Keratinocyte (primary cell): ENCODE measurements at regions not wholly inside any gene's neighbourhood (a gene's known extent, or its start where the extent isn't known, plus 50 kb on each side); places are given as distances from the start of the nearest gene placed in this dataset.
"Not testable (repeated sequence)": the region's sequence is repeated elsewhere in the genome, so short reads cannot be mapped to it uniquely, and the experiment has no call there.

ENCODE experiments used
- DNase-seq: peaks from one replicate; pipeline ENCODE4 v3.0.0-alpha.2; 2011; ENCODE audit warnings: low read depth, missing footprints, low spot score
- FAIRE-seq: peaks from 2 replicates; lab custom pipeline; 2011; peaks lifted over from hg19 to GRCh38; lab: Jason Lieb, UNC
- H2AFZ ChIP-seq: 2 replicates; pipeline ENCODE4 v1.6.0; 2012; ENCODE audit warnings: low read length, control low read depth, inconsistent platforms; ENCODE audit not compliant: control insufficient read depth
- H3K27ac ChIP-seq: 2 replicates; pipeline ENCODE4 v1.5.1; 2011; ENCODE audit warnings: low read length; ENCODE audit not compliant: control insufficient read depth, insufficient read depth
- H3K27me3 ChIP-seq: 3 replicates; pipeline ENCODE4 v1.6.0; 2011; ENCODE audit warnings: low read length; ENCODE audit not compliant: control insufficient read depth, insufficient read depth; ENCODE audit errors: extremely low read depth
- H3K36me3 ChIP-seq, 2 experiments: 2 replicates in 1 of 2; 3 replicates in 1 of 2; pipeline ENCODE4 v1.5.1; 2011; ENCODE audit warnings: low read length in 2 of 2, mild to moderate bottlenecking in 1 of 2; ENCODE audit not compliant: control insufficient read depth in 2 of 2, insufficient read depth in 2 of 2; ENCODE audit errors: extremely low read depth in 1 of 2
- H3K4me1 ChIP-seq: 3 replicates; pipeline ENCODE4 v1.5.1; 2011; ENCODE audit warnings: low read length; ENCODE audit not compliant: control insufficient read depth, insufficient read depth; ENCODE audit errors: extremely low read depth
- H3K4me2 ChIP-seq: 3 replicates; pipeline ENCODE4 v1.6.0; 2011; ENCODE audit warnings: low read depth, low read length; ENCODE audit not compliant: control insufficient read depth, insufficient read depth; ENCODE audit errors: extremely low read depth
- H3K4me3 ChIP-seq, 3 experiments: fragments of 200-600 bp in 1 of 3; sonication (generic) in 1 of 3; 2 replicates in 2 of 3; 3 replicates in 1 of 3; pipeline ENCODE4 v1.5.1; 2011 to 2016; ENCODE audit warnings: low read length in 3 of 3, mild to moderate bottlenecking in 3 of 3, control low read depth in 2 of 3, inconsistent platforms in 1 of 3, low read depth in 1 of 3, mixed read lengths in 1 of 3, mixed run types in 1 of 3, moderate library complexity in 1 of 3; ENCODE audit not compliant: control insufficient read depth in 2 of 3, insufficient read depth in 2 of 3; ENCODE audit errors: extremely low read depth in 1 of 3
- H3K79me2 ChIP-seq: 2 replicates; pipeline ENCODE4 v1.6.0; 2012; ENCODE audit warnings: low read length; ENCODE audit not compliant: control insufficient read depth, insufficient read depth
- H3K9ac ChIP-seq: 3 replicates; pipeline ENCODE4 v1.6.0; 2011; ENCODE audit warnings: low read length; ENCODE audit not compliant: control insufficient read depth, insufficient read depth; ENCODE audit errors: extremely low read depth
- H3K9me1 ChIP-seq: 3 replicates; pipeline ENCODE4 v1.6.0; 2011; ENCODE audit warnings: low read length; ENCODE audit not compliant: control insufficient read depth, insufficient read depth; ENCODE audit errors: extremely low read depth
- H3K9me3 ChIP-seq: 2 replicates; pipeline ENCODE4 v1.5.1; 2012; ENCODE audit warnings: low read depth, low read length; ENCODE audit not compliant: control insufficient read depth
- H4K20me1 ChIP-seq: 3 replicates; pipeline ENCODE4 v1.6.0; 2011; ENCODE audit warnings: low read length; ENCODE audit not compliant: control insufficient read depth, insufficient read depth; ENCODE audit errors: extremely low read depth
- EZH2 ChIP-seq: IDR thresholded peaks from one replicate; pipeline ENCODE4 v1.6.1; 2012; ENCODE audit warnings: inconsistent platforms, mild to moderate bottlenecking, low read length, moderate library complexity
- dilution Hi-C: fragments of 300-500 bp; cut with MboI; formaldehyde crosslinking; loops from one replicate; pipeline ENCODE4 v1.7.0; 2020; ENCODE audit warnings: low sequenced_read_pairs; ENCODE audit not compliant: extremely low pct_ligation_motif_present
- TF ChIP-seq, protein P1 (sequence below), 3 experiments: IDR thresholded peaks in 1 of 3; conservative IDR thresholded peaks in 1 of 3; optimal IDR thresholded peaks in 1 of 3; 2 replicates in 2 of 3; 3 replicates in 1 of 3; pipeline versions ENCODE3 to v1.5.1; 2011; ENCODE audit warnings: low read length in 3 of 3, mild to moderate bottlenecking in 3 of 3, moderate library complexity in 2 of 3, control low read depth in 1 of 3, inconsistent platforms in 1 of 3; ENCODE audit not compliant: insufficient read depth in 2 of 3; ENCODE audit errors: extremely low read depth in 1 of 3

DNA sequence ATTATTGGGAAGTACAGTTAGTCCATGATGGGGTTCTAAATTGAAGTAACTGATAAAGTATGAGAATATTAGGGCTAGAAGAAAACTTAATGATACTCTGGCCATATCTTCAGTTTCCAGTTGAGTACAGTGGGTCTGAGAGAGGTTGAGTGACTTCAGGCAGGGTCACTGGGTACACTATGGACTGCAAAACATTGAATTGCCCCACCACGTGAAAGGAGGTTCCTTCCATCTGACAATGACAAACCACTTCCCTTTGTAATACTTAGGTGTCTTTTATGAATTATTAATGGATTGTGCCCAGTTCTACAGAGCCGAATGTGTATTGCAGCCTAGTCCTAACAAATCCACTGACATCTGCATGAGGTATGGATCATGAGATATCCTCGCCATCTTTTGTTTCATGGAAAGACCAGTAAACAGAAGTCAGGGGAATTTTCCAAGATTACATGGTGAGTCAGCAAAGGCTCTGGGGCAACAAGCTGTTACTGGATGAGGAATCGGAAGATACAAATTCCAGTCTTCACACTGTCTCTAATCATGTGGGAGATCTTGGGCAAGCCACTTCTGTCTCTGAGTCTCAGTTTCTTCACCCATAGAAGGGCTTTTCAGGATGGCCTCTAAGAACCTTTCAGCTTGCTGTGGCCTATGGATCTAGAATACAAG, 66.5 kb upstream of the BCL6 start:
- no peaks in the 10 kb centered on the region for H3K27me3 ChIP-seq
- H3K9ac ChIP-seq = peak overlapping the region; percentile 20
- H3K4me2 ChIP-seq = peak overlapping the region; percentile 39
- H2AFZ ChIP-seq = peak overlapping the region; percentile 60
- H3K9me3 ChIP-seq = no peaks in the 10 kb centered on the region
- no peak for TF ChIP-seq EZH2
- no peak overlapping the region for H3K4me3 ChIP-seq
- dilution Hi-C loops = no loop called here
- DNase-seq = no peak
- no peaks in the 10 kb centered on the region for H4K20me1 ChIP-seq
- H3K9me1 ChIP-seq = no peaks in the 10 kb centered on the region
- peaks cover 49% of the 10 kb centered on the region for H3K4me1 ChIP-seq
- no peaks in the 10 kb centered on the region for H3K79me2 ChIP-seq
- H3K27ac ChIP-seq = peak overlapping the region; percentile 80
- FAIRE-seq = peak; percentile 96
- H3K36me3 ChIP-seq = no peaks in the 10 kb centered on the region

DNA sequence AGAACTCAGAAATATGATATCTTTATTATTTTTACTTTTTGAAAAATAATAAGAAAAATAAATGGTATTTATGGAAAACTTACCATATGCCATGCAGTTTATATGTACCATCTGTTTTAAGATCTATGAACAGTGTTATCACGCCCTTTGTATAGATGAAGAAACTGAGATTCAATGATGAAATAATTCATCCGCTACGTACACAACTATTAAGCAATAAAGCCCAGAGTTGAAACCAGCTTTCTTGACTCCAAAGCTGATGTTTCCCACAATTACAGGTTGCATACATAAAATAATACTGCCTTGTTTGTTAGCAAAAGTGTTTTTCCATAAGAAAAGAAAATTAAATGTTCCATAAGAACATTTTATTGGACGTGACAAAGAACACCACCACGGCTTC, 67.2 kb upstream of the BCL6 start:
- TF ChIP-seq, protein P1, sequence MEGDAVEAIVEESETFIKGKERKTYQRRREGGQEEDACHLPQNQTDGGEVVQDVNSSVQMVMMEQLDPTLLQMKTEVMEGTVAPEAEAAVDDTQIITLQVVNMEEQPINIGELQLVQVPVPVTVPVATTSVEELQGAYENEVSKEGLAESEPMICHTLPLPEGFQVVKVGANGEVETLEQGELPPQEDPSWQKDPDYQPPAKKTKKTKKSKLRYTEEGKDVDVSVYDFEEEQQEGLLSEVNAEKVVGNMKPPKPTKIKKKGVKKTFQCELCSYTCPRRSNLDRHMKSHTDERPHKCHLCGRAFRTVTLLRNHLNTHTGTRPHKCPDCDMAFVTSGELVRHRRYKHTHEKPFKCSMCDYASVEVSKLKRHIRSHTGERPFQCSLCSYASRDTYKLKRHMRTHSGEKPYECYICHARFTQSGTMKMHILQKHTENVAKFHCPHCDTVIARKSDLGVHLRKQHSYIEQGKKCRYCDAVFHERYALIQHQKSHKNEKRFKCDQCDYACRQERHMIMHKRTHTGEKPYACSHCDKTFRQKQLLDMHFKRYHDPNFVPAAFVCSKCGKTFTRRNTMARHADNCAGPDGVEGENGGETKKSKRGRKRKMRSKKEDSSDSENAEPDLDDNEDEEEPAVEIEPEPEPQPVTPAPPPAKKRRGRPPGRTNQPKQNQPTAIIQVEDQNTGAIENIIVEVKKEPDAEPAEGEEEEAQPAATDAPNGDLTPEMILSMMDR (optimal IDR thresholded peaks at IDR 0.05 in 1 of 3, IDR thresholded peaks at IDR 0.05 in 1 of 3, conservative IDR thresholded peaks at IDR 0.05 in 1 of 3; ENCODE audit: extremely low read depth in 1 of 3, insufficient read depth in 2 of 3, low read length in 3 of 3) = no peak
- no peak for TF ChIP-seq EZH2
- no peaks in the 10 kb centered on the region for H3K9me3 ChIP-seq
- no peak overlapping the region for H3K27ac ChIP-seq
- no peaks in the 10 kb centered on the region for H3K9me1 ChIP-seq
- H3K27me3 ChIP-seq = no peaks in the 10 kb centered on the region
- H4K20me1 ChIP-seq = no peaks in the 10 kb centered on the region
- peaks cover 46% of the 10 kb centered on the region for H3K4me1 ChIP-seq
- no peak overlapping the region for H2AFZ ChIP-seq
- H3K4me2 ChIP-seq = no peak overlapping the region
- dilution Hi-C loops = no loop called here
- H3K36me3 ChIP-seq = no peaks in the 10 kb centered on the region
- H3K9ac ChIP-seq = no peak overlapping the region
- H3K4me3 ChIP-seq = no peak overlapping the region
- no peaks in the 10 kb centered on the region for H3K79me2 ChIP-seq
- FAIRE-seq (no peak), DNase-seq (no peak)

DNA sequence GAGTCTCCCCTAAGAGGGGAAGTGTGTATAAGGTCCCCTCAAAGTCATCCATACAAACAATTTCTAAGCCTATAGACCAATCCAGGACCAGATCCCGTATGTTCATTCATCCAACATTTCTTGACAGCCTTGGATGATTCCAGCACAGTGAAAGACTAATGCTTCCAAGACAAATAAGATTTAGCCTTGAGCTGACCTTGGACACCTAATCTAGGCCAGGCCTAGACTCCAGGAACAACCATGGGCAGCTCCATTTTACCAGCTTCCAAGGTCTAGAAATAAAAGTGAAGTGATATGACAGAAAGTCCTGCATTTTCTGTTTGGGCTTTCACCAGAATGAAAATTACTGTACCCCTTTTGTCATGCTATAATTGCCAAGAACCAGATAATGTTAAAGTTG, 67.9 kb upstream of the BCL6 start:
- H3K27me3 ChIP-seq = no peaks in the 10 kb centered on the region
- H3K36me3 ChIP-seq = no peaks in the 10 kb centered on the region
- dilution Hi-C loops = no loop called here
- no peak overlapping the region for H3K4me2 ChIP-seq
- TF ChIP-seq, protein P1 (optimal IDR thresholded peaks at IDR 0.05 in 1 of 3, IDR thresholded peaks at IDR 0.05 in 1 of 3, conservative IDR thresholded peaks at IDR 0.05 in 1 of 3; ENCODE audit: extremely low read depth in 1 of 3, insufficient read depth in 2 of 3, low read length in 3 of 3) = no peak
- TF ChIP-seq EZH2 = no peak
- no peaks in the 10 kb centered on the region for H3K9me3 ChIP-seq
- H3K4me3 ChIP-seq = no peak overlapping the region
- no peaks in the 10 kb centered on the region for H3K79me2 ChIP-seq
- peaks cover 41% of the 10 kb centered on the region for H3K4me1 ChIP-seq
- no peak overlapping the region for H3K27ac ChIP-seq
- FAIRE-seq (no peak), DNase-seq (no peak)
- no peaks in the 10 kb centered on the region for H4K20me1 ChIP-seq
- no peaks in the 10 kb centered on the region for H3K9me1 ChIP-seq
- H2AFZ ChIP-seq = no peak overlapping the region
- no peak overlapping the region for H3K9ac ChIP-seq

DNA sequence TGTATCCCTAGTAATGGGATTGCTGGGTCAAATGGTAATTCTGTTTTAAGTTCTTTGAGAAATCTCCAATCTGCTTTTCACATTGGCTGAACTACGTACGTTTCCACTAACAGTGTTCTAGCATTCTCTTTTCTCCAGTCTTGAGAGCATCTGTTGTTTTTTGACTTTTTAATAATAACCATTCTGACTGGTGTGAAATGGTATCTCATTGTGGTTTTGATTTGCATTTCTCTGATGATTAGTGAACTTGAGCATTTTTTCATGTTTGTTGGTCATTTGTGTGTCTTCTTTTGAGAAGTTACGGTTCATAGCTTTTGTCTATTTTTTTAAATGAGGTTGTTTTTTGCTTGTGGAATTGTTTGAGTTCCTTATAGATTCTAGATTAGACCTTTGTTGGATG, 72.5 kb upstream of the BCL6 start:
- H2AFZ ChIP-seq, FAIRE-seq, H3K9me1 ChIP-seq, H3K4me2 ChIP-seq, H3K9ac ChIP-seq, H3K4me3 ChIP-seq, dilution Hi-C loops, H3K27ac ChIP-seq, H3K36me3 ChIP-seq, DNase-seq, H3K9me3 ChIP-seq, H3K4me1 ChIP-seq, H3K79me2 ChIP-seq, H4K20me1 ChIP-seq, H3K27me3 ChIP-seq: not testable (repeated sequence)
